ENCODE measurements at regions not wholly inside any gene's neighbourhood (a gene's known extent, or its start where the extent isn't known, plus 50 kb on each side); places are given as distances from the start of the nearest gene placed in this dataset.
A peak's percentile ranks its signal among the peaks of the same experiment; 100 is the strongest.

GRCh38 chr2:215794829-215795546 lies 218.4 kb downstream of the MREG start (continued):
- 0 out of 2 replicates have a peak, but pooled peaks have one; percentile 22 for TF ChIP-seq HHEX (CRISPR knock-in tag; IDR thresholded peaks at IDR 0.05)

GRCh38 chr2:215793747-215794595 lies 219.4 kb downstream of the MREG start:
- intact Hi-C loops (cut with micrococcal nuclease; ENCODE audit: unreplicated experiment) = loop anchor here (1.0 to 5.0 kb wide), 11 partner anchors 33 to 377 kb away; partner anchors contain the start of gene FN1
- Histone ChIP-seq H3K36me3 (replicated peaks in 1 of 2; ENCODE audit: control insufficient read depth in 1 of 2, insufficient read depth in 2 of 2, low read length in 2 of 2) (no peaks in the 10 kb centered on the region), H3K27me3 (ENCODE audit: control insufficient read depth in 1 of 2, insufficient read depth in 2 of 2, low read length in 2 of 2) (no peaks in the 10 kb centered on the region), H3K79me2 (ENCODE audit: insufficient read depth, low read length) (no peaks in the 10 kb centered on the region), H3K9me3 (ENCODE audit: low read length) (no peaks in the 10 kb centered on the region), H3K27ac (ENCODE audit: extremely low read length, insufficient read depth, low read length) (peak overlapping the region; percentile 85), H2AFZ (ENCODE audit: low read length) (no peak overlapping the region), H4K20me1 (ENCODE audit: insufficient read depth, low read length) (no peaks in the 10 kb centered on the region), H3K4me2 (ENCODE audit: low read depth, low read length) (peak overlapping the region; percentile 46), H3K9ac (ENCODE audit: insufficient read depth, low read depth, low read length) (peak overlapping the region; percentile 63), H3K4me1 (ENCODE audit: insufficient read depth, low read length) (peaks cover 77% of the 10 kb centered on the region), H3K4me3 (replicated peaks in 1 of 3; ENCODE audit: insufficient read depth in 1 of 3, low read depth in 2 of 3, low read length in 3 of 3) (peak overlapping the region in 1 of 3 experiments; percentile 1; a peak in 1 of 6 replicates)
- CTCF ChIA-PET (ENCODE audit: low intra/inter-chr PET ratio, low total read pairs) = interaction anchor here (0.8 to 2.0 kb wide), 2 partner anchors 126 to 229 kb away, joined by 3 to 16 read pairs; no protein-coding TSS in a partner anchor
- POLR2A ChIA-PET = interaction anchor here (0.7 to 6.0 kb wide), 32 partner anchors 9 to 482 kb away, joined by 3 to 66 read pairs (median 4); partner anchors contain the start of gene ATIC
- peak; percentile 100 for DNase-seq (ENCODE audit: low spot score)
- ATAC-seq = peak; percentile 86
- whole genome bisulfite sequencing (ENCODE audit: low lambda C conversion rate) = 8% methylated on average over 3 of the region's 3 CpGs
- FAIRE-seq = peak; percentile 95
- TSS peak; percentile 89 for BruUV-seq (replicated peaks)
- in situ Hi-C loops (cut with HindIII; ENCODE audit: extremely low pct_ligation_motif_present, low pct_unique_long_range_greater_than_20kb) = no loop called here
- peak; percentile 85 for TF ChIP-seq NR2C2 (CRISPR knock-in tag; IDR thresholded peaks at IDR 0.05; ENCODE audit: borderline replicate concordance)
- TF ChIP-seq ZNF563 (CRISPR knock-in tag; IDR thresholded peaks at IDR 0.05) = no peak
- TF ChIP-seq MTA1 (CRISPR knock-in tag; IDR thresholded peaks at IDR 0.05; ENCODE audit: borderline replicate concordance) = peak; percentile 68; the same call in 1 of the 2 replicates
- TF ChIP-seq ZNF326 (CRISPR knock-in tag; IDR thresholded peaks at IDR 0.05; ENCODE audit: borderline replicate concordance) = no peak
- no peak for TF ChIP-seq NCOA5 (CRISPR knock-in tag; IDR thresholded peaks at IDR 0.05)
- no peak for TF ChIP-seq ZC3H13 (CRISPR knock-in tag; IDR thresholded peaks at IDR 0.05)
- TF ChIP-seq MZF1 (CRISPR knock-in tag; IDR thresholded peaks at IDR 0.05; ENCODE audit: borderline replicate concordance) = no peak
- peak; percentile 63; the same call in 1 of the 2 replicates for TF ChIP-seq GTF3A (CRISPR knock-in tag; conservative IDR thresholded peaks at IDR 0.05)
- TF ChIP-seq ZNF773 (CRISPR knock-in tag; IDR thresholded peaks at IDR 0.05; ENCODE audit: borderline replicate concordance) = no peak
- no peak for TF ChIP-seq RBM22 (optimal IDR thresholded peaks at IDR 0.05; ENCODE audit: low read length)
- no peak for TF ChIP-seq MAZ (IDR thresholded peaks at IDR 0.05; ENCODE audit: borderline replicate concordance, low read depth, low read length)
- TF ChIP-seq MAZ (CRISPR knock-in tag; IDR thresholded peaks at IDR 0.05; ENCODE audit: low read depth) = peak; percentile 72
- TF ChIP-seq ZNF432 (CRISPR knock-in tag; IDR thresholded peaks at IDR 0.05; ENCODE audit: borderline replicate concordance) = no peak
- no peak; the same call in 1 of the 2 replicates for TF ChIP-seq ZNF704 (CRISPR knock-in tag; IDR thresholded peaks at IDR 0.05; ENCODE audit: borderline replicate concordance)
- TF ChIP-seq NR3C1 (CRISPR knock-in tag; IDR thresholded peaks at IDR 0.05) = no peak
- TF ChIP-seq TERF1 (CRISPR knock-in tag; IDR thresholded peaks at IDR 0.05) = no peak
- TF ChIP-seq SIN3A (IDR thresholded peaks at IDR 0.05; ENCODE audit: borderline replicate concordance, low read depth, low read length) = 0 out of 2 replicates have a peak, but pooled peaks have one; percentile 47
- TF ChIP-seq SMAD9 (CRISPR knock-in tag; IDR thresholded peaks at IDR 0.05) = no peak
- TF ChIP-seq SMARCC2 (IDR thresholded peaks at IDR 0.05) = no peak

Data from HepG2 (cell line).